NCI-H748 (cell line): ENCODE measurements at regions not wholly inside any gene's neighbourhood (a gene's known extent, or its start where the extent isn't known, plus 50 kb on each side); places are given as distances from the start of the nearest gene placed in this dataset.
A peak's percentile ranks its signal among the peaks of the same experiment; 100 is the strongest.

Experiments
- DNase-seq: peaks from one replicate; lab custom pipeline; 2025; ENCODE audit not compliant: unreplicated experiment; lab: John Stamatoyannopoulos, UW

DNA sequence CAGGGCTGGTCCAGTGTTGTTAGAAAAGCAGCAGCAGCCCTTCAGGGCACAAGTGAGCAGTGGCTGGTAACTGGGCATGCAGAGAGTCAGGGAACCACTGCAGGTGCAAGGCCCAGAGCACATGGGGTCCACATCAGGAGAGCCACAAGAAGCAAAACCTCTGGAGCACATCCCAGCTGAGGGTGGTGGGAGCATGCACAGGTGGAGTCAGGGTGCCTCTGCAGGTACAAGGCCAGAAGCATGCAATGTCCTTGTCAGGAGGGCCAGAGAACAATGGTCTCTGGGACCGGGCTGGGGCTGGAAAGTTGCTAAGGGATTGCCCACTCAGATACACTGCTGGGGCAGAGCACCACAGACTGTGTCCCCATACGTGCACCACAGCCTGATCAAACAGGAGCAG is 226.1 kb upstream of the UBE2E2 start:
- DNase-seq: no peak

DNA sequence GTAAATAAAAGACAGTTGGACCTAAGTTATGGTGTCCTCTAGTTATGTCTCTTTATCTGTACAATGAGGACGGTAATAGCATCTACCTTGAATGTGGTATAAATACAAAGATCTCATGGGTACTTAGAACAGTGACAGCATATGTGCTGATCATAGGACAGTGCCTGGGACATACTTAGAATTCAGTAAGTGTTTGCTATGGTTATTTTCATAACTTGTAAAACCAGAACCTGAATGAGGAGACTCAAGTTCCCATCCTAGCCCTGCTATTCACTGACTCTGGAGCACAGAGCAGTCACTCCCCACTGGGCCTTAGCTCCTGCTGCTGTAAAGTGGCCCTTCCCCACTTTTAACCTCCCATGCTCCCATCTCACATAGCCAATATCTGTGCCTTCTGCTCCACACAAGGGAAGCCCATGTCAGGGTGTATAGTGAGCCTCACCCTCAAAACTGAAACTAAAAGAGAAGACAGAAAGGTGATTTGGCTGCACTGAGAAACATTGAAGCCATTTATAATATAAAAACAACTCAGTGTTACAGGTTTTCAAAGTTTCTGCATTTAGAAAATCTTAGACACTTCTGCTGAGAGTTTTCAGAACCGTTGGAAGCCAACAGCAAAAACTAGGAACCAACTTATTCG is 225.4 kb upstream of the UBE2E2 start:
- DNase-seq: no peak

DNA sequence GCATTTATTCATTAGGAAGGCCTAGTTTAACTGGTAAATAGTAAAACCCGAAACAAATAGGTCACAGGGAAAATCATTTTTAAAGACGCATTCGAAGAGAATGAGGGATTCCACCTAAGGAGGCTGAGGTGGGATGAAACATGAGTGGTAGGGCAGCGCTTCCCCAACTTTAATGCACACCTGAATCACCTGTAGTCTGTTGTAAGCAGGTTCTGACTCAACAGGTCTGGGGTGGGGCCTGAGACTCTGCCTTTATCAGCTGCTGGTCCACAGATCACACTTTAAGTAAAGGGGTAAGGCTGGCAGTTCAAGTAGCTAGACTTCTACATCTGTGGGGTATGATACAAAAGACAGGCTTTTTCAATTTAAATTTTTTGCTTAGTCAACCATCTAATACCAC is 223.5 kb upstream of the UBE2E2 start:
- DNase-seq: no peak

DNA sequence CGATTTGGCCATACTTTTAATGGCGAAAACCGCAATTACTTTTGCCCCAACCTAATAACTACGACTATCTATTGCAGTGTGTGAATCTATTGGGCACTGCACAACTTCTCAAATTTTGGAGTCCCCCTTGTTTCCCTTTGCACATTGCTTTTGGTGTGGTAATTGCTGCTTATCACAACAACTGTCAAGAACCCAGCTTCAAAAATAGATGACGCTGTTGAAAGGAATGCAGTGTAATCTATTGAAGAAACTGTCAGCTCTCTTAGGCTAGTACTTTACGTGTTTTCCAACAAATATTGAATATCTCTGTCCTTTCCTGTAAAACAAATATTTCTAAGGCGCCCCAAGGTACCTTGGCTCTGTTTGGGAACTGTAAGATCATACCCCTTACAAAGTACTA is 222.8 kb upstream of the UBE2E2 start:
- no peak for DNase-seq

DNA sequence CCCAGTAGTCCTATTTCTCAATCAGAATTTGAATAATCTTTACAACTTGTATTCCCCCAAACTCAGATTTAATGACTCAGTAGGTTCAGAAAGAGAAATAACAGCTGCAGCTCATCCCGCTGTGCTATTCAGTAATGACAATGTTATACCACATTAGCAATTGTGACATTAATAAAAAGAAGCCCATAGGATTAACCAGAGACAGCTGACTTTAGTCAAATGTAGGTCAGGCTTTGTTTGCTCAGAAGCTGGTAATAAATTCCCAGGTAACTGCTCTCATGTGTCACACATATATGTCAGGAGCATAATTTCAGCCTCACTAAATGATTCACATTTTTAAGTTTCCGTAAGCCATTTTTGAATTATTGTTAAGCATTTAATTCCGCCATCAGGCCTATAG is 222.0 kb upstream of the UBE2E2 start:
- DNase-seq: peak; percentile 82

DNA sequence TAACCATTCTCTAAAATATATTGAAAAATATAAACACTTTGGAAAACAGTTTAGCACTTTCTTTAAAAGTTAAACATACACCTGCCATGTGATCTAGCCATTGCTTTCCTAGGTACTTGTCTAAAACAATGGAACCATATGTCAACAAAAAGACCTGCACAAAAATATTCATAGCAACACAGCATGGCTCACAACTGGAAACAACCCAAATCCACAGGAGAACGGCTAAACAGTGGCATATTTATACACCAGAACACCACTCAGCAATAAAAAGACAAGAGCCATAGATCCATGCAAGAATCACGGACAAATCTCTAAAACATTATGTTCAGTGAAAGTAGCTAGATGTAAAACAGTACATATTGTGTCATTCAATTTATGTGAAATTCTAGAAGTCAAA is 221.3 kb upstream of the UBE2E2 start:
- DNase-seq: peak; percentile 6

DNA sequence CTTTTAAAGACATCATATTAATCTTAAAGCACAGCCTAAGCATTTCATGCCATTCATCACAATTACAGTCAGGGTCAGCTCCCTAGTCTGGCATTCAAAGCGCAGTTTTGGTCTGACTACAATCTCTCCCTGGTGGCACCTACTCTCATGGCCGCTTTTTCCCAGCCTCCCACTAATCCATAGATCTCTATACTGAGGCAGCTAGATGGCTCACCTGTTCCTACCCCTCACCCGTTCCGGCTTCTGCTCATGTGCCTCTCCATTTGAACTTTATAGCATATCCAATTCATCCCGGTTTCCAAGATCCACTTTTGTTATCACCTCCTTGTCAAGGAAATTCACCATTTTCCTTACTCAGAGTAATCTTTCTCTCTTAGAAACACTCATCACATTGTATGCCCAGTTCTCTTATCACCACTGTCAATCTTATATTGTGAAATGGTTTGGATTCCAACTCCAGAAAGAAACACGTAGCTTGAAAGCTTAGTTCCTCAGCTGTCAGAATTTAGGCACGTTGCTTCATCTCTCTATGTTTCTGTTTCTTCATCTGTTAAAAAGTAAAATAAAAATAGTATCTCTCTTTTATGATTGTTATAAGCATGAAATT is 220.0 kb upstream of the UBE2E2 start:
- no peak for DNase-seq

DNA sequence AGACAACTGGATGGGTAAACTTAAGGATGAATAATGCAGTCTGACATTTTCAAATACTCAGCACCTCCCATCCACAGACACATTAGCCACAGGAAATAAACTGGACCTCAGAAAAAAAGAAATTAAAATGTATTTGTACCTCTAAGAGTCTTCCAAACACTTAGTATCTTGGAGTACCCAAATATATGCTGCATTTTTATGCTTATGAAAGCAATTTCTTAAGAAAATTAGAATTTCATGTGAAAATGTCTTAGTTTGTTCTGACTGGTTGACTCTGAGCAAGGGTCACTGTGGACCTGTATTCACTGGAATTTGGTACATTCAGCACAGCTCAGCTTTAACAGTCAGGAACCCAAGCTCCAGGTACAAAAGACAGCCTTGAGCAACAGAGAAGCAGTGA is 216.2 kb upstream of the UBE2E2 start:
- DNase-seq: no peak

DNA sequence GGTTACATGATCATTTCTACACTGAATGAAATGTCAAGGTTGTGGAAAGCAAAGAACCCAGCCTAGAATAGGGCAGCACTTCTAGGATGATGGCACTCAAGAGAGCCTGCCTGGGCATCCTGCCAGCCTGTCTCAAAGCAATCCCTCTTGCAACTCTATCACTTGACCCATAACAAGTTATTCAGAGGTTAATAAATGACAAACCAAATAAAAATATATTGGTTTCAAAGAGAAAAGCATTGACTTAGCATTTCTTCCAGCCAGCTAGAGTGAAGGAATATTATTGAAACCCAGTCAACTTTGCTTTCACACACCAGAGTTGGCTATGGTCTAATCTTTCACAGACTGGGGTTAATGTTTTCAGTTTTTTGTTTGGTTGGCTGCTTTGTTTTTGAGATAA is 214.6 kb upstream of the UBE2E2 start:
- peak; percentile 12 for DNase-seq

DNA sequence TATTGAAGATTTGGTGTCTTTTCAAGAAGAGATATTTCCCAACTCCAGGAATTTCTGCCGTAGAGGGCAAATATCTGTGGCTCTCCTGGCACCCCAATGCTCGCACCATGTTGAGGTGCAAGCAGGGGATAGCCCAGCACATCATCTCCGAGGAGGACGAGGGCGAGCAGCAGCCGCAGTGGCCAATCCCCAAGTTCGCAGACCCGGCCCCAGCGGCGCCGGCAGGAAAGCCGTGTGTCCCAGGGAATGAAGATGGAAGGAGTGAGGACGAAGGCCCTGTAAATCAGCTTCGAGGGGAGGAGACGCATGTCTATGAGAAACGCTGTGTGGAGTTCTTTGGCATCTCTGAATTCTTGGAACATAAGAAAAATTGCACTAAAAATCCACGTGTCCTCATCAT is 213.4 kb upstream of the UBE2E2 start:
- no peak for DNase-seq

DNA sequence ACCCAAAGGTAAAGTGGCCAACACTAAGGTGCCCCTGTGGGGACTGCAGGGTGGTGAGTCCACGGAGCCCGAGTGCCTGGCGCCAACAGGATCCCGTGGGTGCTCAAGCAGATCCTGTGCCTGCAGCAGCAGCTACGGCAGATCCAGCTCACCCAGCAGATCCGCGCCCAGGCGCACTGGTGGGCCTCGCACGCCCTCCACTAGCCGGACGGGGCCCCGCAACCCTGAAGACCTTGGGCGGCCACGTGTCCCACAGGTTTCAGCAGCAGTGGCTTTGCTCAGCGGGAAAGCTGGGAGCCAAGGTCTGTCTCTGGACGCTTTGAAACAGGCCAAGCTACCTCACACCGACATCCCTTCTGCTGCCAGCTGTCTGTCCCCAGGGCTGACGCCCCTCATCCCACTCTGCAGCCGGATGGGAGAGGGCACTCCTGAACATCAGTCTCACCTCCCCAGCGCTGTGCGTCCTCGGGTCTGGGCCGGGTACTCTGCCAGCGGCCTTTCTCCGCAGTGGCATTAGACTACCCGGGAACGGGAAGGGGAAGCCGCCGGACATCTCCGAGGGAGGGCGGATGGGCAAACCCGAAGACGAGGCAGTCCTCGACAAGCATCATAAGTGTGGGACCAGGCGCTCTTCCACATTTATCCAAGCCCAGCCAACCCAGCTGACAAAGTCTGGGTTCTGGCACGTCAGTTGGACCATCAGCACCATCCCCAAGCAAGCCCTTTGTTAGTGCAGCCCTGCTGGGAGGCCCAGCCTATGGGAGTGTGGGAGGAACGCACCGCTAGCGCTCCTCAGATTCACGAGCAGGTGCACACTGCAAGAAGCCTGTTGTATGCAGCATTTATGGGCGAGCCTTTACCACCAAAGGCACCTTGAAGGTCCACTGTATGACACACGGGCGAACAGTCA is 212.6 kb upstream of the UBE2E2 start:
- DNase-seq: no peak

DNA sequence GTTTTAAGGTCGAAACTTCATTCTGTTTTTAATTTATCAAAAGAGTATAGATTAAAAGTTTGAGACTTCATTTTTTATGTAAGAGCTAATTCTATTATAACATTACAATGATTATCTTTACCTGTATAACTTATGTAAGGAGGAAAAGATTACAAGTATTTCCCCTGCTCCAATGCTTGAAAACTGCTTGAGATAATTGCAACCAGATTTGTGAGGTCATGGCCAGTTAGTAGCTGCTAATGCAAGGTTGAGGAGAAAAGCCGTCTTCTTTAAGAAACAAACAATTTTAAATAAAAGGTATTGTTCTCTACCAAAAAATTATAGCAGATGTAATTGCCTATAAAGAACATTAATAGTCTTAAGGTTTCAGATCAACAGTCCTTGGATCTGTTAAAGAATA is 208.3 kb upstream of the UBE2E2 start:
- no peak for DNase-seq

DNA sequence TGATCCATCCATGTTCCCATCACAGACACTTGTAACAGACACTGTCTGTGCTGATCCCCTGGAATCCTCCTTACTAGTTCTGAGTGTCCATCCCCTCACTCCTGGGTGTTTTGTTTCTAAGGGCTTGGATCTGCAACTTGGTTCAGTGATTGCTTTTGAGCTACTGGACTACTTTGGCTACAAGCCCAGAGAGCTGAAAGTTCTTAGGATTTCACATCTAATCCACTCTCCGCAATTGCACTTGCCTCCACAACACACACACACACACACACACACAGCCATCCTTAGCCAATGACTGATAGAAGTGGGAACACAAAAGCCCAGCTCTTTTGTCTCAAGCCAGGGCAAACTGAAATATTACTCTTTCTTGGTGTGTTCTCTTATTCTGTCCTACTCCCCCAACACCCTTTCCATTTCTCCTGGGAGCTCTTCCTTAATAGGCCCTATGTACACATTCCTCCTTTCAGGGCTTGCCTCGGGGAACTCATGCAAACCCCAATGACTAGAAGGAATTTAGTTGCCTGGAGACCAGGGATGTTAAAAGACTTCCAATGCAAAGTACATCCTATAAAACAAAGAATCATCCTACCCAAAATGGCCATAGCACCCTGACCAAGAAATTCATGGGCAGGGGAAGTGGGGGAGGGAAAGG is 206.1 kb upstream of the UBE2E2 start:
- no peak for DNase-seq

DNA sequence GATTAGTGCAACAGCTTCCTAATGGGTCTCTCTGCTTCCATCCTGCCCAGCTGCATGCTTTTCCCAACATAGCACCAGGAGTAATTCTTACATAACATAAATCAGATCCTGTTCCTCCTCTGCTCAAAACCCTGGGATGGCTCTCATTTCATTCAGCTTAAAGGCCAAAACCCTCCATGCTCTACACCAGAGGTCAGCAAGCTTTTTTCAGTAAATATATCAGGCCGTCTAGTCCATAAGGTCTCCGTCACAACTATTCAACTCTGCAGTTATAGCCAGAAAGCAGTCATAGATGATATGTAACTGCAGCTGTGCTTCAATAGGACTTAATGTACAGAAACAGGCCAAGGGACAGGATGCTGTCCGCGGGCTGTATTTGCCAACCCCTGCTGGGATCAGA is 202.8 kb upstream of the UBE2E2 start:
- DNase-seq: no peak

DNA sequence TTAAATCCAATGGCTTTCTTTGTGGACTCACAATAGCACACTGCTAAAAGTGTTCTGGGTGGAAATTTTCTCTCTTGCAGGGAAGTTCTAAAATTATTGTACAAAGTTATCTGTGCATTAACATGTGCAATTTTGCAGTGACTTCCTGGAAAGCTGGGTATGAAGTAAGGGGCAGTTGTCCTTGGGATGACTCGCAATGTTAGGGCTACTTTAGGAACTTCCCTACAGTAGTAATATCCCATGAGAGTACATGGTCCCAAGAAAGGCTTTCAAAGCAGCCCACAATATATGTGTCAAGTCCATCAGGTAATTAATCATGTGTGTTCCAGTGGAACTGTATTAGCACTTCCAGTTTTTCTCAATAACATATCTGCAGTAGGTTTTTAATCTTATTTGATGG is 201.0 kb upstream of the UBE2E2 start:
- no peak for DNase-seq

DNA sequence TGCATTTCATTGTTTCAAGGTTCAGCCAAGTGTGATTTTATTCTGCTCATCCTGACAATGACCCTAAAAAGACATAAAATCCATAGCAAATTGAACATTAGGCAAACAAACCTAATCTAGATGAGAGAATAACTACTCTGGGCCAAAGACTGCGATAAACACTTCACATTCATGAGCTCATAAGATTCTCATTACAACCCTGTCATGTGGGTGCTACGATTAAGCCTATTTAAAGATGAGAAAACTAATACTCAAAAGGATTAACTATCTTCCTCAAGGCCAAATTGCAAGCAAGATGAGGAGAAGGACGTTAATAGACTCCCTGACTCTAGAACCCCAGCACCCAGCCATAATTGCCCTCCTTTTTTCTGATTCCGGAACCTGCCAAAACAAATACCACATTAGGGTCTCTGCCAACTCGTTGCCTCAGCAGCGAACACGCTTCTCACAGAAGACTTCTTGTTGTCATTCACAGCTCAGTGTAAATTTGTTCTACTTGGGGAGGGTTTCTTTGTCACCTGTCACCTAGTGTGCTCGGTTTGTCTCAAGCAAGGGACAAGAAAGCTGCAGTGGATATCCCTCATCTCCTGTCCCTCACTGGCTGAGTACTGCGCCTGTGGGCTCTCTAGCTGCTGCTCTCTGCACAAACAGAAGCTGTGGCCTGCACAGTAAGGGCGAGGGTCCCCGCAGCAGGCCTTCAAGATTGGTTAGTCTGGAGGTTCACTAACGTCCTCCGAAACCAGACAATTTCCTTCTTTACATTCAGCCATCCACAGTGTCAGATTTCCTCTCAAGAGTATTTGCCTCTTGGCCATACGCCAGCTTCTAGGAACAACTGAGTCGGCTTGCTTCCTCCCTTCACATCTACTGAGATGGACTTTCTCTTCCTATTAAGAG is 200.0 kb upstream of the UBE2E2 start:
- peak; percentile 87 for DNase-seq

DNA sequence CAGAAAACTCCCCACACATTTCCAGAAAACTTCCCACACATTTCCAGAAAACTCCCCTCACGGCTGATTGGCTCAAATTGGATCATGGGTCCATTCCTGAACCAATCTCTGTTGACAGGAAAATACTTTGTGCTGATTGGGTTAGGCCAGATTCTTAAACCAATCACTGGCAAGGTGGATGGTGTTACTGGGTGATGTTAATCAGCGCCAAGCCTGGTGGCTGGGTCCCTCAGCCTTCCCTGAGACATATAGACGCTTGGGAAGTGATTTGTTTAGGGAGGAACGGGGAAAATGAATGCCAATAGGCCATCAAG is 199.4 kb upstream of the UBE2E2 start:
- DNase-seq: no peak

DNA sequence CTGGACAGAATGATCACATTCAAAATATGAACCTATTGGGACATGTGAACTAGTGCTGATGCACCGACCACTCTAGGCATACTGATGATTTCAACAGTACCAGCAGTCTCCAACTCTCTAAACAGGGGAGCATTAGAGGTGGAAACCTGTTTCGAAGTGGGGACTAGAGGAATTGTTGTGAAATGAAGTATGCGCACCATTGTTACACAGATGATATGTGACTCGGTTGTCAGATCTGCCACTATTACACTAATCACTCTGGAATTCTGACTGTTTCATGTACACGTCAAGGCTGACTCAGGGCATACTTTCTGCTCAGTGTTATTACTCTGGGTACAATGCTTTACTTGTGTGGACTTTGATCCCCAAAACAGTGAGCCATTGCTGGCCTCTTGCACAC is 198.2 kb upstream of the UBE2E2 start:
- no peak for DNase-seq

DNA sequence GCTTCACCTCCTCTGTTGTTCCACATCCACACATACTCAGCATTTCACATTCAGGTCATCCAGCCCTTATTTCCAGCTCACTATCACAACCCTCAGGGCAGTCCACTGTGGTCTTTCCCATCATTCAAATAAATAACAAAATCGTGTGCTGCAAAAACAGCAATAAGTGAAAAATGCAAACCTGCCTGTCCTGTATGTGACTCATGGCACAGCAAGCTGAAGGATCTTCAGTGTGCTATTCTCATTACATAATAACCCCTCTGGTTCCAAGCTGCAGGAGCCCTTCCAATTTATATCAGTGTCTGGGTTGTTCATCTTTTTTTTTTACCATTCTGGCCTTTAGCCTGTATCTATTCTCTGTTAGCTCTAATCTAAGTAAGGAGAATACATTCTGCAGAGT is 185.3 kb upstream of the UBE2E2 start:
- DNase-seq: no peak

DNA sequence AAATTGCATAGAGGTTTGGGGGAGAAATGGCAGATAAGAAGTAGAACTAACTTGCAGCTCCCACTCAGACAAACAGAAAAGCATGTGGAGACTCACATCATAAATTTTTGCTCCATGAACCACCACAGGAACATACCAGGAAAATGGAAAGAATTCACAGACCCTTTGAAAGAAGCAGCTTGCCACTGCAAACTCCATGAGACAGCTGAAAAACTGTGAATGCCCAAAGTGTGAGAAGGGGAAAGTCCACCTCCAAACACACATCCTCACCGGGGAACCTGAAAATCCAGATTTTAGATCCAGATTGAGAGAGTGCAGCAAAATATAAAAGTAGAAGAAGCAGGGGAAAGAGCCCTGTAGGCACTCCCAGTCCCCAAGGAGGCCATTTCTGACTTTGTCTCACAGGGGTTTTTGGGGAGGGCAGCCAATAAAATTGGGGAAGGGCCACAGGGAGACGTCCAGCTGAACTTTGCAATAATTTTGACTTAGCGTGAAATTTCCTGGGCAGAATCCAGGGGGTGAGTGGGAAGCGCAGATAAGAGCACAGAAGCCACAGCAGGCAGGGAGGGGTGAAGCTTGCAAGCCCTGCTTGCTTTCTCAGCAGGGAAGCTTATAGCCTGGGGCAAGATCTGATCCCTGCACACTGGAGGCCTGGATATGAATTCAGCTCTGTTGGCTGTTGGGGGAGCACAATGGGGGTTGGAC is 183.4 kb upstream of the UBE2E2 start:
- DNase-seq: no peak
